KBM-7 (cell line): ENCODE measurements at regions not wholly inside any gene's neighbourhood (a gene's known extent, or its start where the extent isn't known, plus 50 kb on each side); places are given as distances from the start of the nearest gene placed in this dataset.
"Not testable (repeated sequence)": the region's sequence is repeated elsewhere in the genome, so short reads cannot be mapped to it uniquely, and the experiment has no call there.

Experiments
- DNase-seq: peaks from one replicate; pipeline ENCODE4 v3.0.0-alpha.2; 2015
- in situ Hi-C: fragments of 300-500 bp; cut with MboI; formaldehyde crosslinking; loops from 2 replicates; pipeline ENCODE4 v1.14.3; 2020; ENCODE audit warnings: low sequenced_read_pairs, low pct_unique_long_range_greater_than_20kb, mixed read lengths

- DNase-seq = no peak
- in situ Hi-C loops = no loop called here
Measured at GRCh38 chr2:43152741-43153647, 73.4 kb downstream of the ZFP36L2 start.

- in situ Hi-C loops = no loop called here
- DNase-seq = no peak
Measured at GRCh38 chr2:43152186-43152585, 74.2 kb downstream of the ZFP36L2 start.

DNA sequence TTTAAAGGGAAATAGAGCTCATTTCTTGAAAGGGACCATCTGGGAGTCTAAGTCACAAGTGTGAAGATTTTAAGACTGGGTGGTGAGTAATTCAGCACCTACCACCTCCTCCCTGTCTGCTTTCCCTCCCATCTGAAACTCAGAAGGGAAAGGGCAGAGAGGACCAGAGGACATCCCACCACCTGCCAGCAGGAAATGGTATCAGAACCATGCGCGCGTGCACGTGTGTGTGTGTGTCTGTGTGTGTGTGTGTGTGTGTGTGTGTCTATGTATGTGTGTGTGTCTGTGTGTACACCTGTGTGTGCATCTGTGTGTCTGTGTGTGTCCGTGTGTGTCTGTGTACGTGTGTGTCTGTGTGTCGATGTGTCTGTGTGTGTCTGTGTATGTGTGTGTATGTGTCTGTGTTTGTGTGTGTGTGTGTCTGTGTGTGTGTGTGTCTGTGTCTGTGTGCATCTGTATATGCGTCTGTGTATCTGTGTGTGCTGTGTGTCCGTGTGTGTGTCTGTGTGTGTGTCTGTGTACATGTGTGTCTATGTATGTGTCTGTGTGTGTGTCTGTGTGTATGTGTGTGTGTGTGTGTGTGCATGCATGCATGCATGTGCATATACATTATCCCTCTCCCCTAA lies 76.8 kb downstream of the ZFP36L2 start:
- in situ Hi-C loops = no loop called here
- DNase-seq = no peak

GRCh38 chr2:43146083-43146482 lies 80.3 kb downstream of the ZFP36L2 start:
- no peak for DNase-seq
- in situ Hi-C loops = no loop called here

- DNase-seq = no peak
- in situ Hi-C loops = no loop called here
Measured at GRCh38 chr2:43144263-43144662, 82.1 kb downstream of the ZFP36L2 start.

GRCh38 chr2:43143756-43144155 lies 82.7 kb downstream of the ZFP36L2 start:
- DNase-seq = no peak
- in situ Hi-C loops = no loop called here

DNA sequence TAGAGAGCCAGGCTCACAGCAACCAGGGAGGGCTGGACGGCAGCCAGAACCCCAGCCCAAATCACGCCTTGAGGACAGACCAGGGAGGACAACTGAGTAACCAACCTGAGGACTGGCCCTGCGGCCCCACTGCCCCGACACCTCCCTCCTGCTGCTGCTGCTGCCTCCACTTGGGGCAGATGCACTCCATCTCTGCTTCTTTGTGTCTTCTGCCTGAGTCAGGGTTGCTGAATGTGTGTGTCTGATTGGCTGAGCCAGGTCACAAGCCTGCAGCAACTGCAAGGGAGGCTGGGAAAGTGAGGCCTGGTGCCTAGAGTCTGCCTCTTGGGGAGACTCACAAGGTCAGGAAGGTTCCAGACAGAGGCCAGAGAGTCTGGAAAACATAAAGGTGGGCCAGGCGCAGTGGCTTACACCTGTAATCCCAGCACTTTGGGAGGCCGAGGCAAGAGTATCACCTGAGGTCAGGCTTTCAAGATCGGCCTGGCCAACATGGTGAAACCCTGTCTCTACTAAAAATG lies 83.4 kb downstream of the ZFP36L2 start:
- peak; percentile 34 for DNase-seq

DNA sequence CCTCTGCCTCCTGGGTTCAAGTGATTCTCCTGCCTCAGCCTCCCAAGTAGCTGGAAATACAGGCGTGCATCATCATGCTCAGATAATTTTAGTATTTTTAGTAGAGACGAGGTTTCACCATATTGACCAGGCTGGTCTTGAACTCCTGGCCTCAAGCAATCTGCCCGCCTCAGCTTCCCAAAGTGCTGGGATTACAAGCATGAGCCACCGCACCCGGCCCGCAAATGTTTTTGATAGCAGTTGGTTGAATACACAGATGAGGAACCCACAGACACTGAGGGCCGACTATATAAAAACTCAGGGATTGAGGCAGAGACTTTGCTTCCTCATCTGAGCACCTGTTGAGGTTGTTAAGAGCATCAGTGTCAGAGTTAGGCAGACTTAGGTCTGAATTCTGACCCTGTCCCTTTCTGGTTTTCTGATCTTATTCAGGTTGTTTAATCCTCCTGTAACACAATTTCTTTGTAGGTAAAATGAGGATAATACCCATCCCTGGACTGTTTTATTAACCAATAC lies 84.7 kb downstream of the ZFP36L2 start:
- in situ Hi-C loops, DNase-seq: not testable (repeated sequence)

More for the DNA sequence above, 83.4 kb downstream of the ZFP36L2 start:
- in situ Hi-C loops = no loop called here

DNA sequence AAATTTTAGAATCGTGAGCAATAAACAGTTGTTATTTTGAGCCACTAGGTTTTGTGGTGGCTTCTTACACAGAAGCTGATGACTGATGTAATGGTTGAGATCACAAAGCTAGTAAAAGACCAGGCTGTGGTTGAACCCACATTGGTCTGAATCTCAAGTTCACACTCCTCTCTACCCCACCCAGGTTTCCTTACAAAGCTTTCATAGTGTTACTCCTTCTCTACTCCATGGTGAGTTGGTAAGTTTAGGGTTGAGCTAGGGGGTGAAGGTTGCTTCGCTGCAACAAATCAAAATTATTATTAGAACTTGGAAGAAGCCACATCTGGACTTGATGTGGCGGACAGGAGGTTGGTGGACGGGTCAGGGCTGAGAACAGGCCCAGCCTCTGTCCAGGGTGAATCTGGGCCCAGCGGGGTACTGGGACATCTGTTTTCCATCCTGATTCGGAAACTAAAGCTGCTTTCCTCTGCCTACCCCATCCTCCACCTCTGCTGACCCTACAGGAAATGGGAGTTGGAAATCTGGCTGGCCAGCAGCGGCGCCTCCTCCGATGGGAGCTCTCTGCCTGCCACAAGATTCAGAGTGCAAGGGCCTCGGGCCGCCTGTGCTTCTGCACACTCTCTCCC lies 86.3 kb downstream of the ZFP36L2 start:
- no peak for DNase-seq
- in situ Hi-C loops = no loop called here

- in situ Hi-C loops = no loop called here
- DNase-seq = no peak
Measured at GRCh38 chr2:43139501-43139900, 86.9 kb downstream of the ZFP36L2 start.

DNA sequence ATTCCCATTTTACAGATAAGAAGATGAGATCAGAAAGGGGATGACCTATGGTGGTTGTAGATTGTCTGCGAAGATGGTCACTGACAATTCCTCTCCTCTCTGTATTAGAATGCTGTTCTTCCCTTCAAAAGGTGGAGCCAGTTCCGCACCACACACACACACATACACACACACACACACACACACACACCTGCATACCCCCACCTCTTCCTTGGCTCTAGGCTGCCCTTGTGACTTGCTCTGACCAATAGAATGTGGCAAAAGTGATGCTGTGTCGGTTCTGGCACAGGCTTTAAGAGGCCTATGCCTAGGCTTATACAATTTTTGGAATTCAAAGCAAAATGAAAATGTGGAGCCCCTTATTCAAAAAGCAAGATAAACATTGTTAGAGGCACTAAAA lies 88.0 kb downstream of the ZFP36L2 start:
- in situ Hi-C loops = no loop called here
- DNase-seq = no peak

- no peak for DNase-seq
- in situ Hi-C loops = no loop called here
Measured at GRCh38 chr2:43136876-43137275, 89.5 kb downstream of the ZFP36L2 start.

DNA sequence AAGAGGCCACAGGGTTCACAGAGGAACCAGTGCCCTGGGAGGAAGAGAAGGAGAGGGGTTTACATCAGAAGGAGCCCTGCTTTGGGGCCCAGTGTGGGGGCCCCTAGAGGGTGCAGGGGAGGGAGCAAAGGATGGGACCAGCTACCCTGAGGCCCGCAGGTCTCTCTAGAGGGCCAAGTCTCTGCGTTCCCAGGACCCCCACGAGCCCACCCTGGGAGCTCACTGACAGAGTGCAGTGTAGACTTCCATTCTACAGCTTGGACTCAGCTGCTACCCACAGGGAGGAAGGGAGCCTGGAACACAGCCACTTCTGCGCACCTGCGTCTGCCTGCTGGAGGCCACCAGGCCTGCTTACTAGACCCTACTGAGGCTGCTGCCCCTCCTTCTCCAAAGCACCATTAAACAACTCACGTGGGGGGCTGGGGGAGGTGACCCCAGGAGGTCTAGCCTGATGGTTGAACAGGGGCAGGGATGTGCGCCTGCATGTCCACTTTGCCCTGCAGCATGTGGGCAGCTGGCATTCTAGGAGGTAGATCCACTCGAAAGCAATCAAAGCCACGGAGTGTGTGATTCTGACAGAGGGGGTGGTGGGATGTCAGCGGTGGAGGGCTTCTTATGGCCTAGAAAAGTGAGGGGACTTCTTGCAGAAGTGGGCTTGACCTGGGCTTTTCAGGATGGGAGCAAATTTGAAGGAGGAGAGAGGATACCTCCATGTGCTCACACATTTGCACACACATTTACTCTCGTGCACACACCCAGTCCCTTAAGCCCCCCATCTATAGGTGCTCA lies 90.2 kb downstream of the ZFP36L2 start:
- in situ Hi-C loops = no loop called here
- DNase-seq = no peak

- in situ Hi-C loops = no loop called here
- no peak for DNase-seq
Measured at GRCh38 chr2:43135583-43135982, 90.8 kb downstream of the ZFP36L2 start.

- in situ Hi-C loops = no loop called here
Measured at GRCh38 chr2:43134571-43134889, 91.9 kb downstream of the ZFP36L2 start.

DNA sequence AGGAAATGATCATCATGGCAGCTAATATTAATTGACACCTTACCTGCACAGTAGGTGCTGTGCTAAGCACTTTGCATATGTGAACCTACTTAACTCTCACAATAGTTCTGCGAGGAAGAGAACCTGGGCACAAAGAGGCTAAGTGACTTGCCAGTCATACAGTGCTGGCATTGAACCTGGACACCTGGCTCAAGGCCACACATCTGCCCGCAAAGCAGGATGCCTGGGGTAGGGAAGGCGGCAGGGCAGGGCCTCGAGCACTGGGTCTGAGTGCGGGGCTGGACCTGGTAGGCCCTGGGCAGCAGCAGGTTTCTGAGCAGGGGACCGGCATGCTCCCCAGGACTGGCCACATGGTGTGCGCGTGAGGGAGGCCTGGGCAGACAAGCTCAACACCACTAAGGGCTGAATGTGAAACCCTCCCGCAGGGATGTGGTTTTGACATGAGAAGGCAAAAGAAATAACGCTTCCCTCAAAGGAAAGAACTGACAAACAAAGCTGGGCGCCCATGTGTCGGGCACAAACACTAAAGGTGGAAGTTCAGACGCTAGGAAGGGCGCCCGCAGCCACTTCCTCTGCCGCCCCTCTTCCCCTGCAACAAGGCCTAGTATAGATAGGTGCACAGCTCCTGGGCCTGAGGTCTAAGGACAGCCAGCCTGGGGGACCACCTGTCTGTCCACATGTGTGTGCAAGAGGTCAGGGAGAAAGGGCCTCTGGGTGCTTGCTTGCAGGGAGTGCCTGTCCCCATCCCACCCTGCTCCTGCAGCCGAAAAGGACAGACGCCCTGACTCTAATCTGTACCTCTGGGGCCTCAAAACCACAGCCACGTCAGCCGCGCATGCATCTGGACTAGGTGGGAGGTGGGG lies 92.5 kb downstream of the ZFP36L2 start:
- in situ Hi-C loops = no loop called here
- peak; percentile 94 for DNase-seq

More at GRCh38 chr2:43134571-43134889, 91.9 kb downstream of the ZFP36L2 start:
- DNase-seq = no peak

DNA sequence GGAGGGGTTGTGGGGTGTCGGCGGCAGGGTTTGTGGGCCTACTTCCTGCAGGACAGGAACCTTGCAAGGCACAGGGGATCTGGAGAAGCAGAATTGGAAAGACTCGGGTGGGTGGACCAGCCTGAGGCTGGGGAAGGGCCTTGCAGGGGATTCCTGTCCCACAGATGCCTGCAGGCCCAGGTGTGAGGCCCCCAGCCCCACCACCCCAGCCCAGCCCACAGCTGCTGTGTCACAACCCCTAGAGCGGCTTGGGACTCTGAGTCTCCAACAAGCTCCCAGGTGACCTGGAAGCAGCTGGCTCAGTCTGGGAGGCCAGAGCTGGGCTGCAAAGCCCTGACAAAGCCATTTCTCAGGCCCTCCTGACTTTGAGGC lies 93.1 kb downstream of the ZFP36L2 start:
- DNase-seq = no peak

DNA sequence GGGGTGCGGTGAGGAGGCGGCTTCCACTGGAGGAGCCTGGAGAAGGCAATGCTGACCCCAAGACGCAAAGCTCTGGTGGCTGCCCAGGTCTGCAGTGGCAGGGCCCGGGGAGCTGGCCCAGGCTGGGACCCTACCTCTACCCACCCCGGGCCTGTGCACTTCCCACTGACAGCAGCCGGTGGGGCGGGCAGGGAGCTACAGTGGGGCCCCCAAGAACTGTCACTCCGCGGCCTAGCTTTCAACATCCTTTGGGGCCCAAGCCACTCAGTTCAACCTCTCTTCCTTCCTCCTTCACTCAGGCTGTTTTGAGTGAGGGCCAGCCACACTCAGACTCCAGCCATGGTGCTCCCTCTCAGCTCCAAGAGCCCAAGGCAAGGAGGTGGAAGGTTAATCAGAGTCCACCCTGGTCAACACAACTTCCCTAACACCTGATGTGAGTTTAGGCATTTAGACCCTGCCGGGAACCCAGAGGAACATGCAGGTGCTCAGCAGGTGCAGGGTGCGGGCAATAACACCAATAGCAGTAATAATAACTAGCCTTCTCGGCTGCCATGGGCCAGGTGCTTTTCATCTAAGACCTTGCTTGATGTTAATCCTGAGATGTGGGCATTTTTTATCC lies 93.6 kb downstream of the ZFP36L2 start:
- peak; percentile 51 for DNase-seq
- in situ Hi-C loops = no loop called here

More for the DNA sequence above, 93.1 kb downstream of the ZFP36L2 start:
- in situ Hi-C loops = no loop called here
